Mesodermal cell (in vitro differentiated cells): ENCODE measurements at regions not wholly inside any gene's neighbourhood (a gene's known extent, or its start where the extent isn't known, plus 50 kb on each side); places are given as distances from the start of the nearest gene placed in this dataset.
"Not testable (repeated sequence)": the region's sequence is repeated elsewhere in the genome, so short reads cannot be mapped to it uniquely, and the experiment has no call there.

Experiments
- H3K27ac ChIP-seq: 2 replicates; pipeline ENCODE4 v1.7.0; 2013; ENCODE audit warnings: mild to moderate bottlenecking, low read depth, low read length, moderate library complexity; ENCODE audit not compliant: severe bottlenecking
- H3K36me3 ChIP-seq: 2 replicates; pipeline ENCODE4 v1.7.1; 2013; ENCODE audit warnings: mild to moderate bottlenecking, low read length, moderate library complexity; ENCODE audit not compliant: control insufficient read depth, insufficient read depth
- H3K4me1 ChIP-seq: one replicate; pipeline ENCODE4 v1.7.1; 2013; ENCODE audit warnings: mild to moderate bottlenecking, low read length; ENCODE audit not compliant: insufficient read depth, control insufficient read depth, poor library complexity, severe bottlenecking
- H3K4me3 ChIP-seq: 2 replicates; pipeline ENCODE4 v1.7.0; 2013; ENCODE audit warnings: low read length, control low read depth, mild to moderate bottlenecking; ENCODE audit not compliant: insufficient read depth, poor library complexity, severe bottlenecking; ENCODE audit errors: extremely low read depth
- H3K9me3 ChIP-seq: 2 replicates; pipeline ENCODE4 v1.7.1; 2013; ENCODE audit warnings: mild to moderate bottlenecking, low read length, moderate library complexity; ENCODE audit not compliant: control insufficient read depth
- WGBS, 2 experiments: methylation state at CpG; one replicate each; pipeline ENCODE4 v1.1.5; 2013; ENCODE audit warnings: missing lambda C conversion rate in 2 of 2; ENCODE audit not compliant: insufficient coverage in 2 of 2; 5-methylcytosine and 5-hydroxymethylcytosine counted together

GRCh38 chr15:96648866-96649265 lies 318.4 kb downstream of the NR2F2 start:
- H3K27ac ChIP-seq, result no peak overlapping the region
- H3K4me3 ChIP-seq, result no peak overlapping the region
- no peaks in the 10 kb centered on the region for H3K9me3 ChIP-seq
- H3K36me3 ChIP-seq, result no peaks in the 10 kb centered on the region
- no peaks in the 10 kb centered on the region for H3K4me1 ChIP-seq
- WGBS, 2 experiments, result 84 to 90% methylated on average over 2 to 4 of the region's 9 CpGs

DNA sequence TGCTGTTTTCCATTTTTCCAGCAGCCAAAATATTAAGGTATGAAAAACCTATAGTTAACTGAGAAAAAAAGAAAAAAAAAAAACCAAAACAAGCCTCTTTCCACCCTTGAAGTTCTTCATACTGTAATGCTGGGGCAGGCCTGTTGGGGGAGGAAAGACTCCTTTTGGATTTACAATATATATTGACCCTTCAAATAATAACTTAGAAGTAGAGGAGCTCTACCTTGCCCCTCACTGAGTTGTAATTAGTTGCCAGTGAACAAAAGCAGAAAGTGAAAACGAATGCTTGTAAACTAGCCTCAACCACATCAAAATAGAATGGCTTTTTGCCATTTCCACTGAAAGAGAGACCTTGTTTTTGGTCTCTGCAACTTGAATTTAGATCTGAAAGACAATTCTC lies 326.6 kb downstream of the NR2F2 start:
- H3K4me3 ChIP-seq, result no peak overlapping the region
- 60 to 80% methylated on average over 1 of the region's 1 CpG for WGBS, 2 experiments
- H3K4me1 ChIP-seq, result no peaks in the 10 kb centered on the region
- no peaks in the 10 kb centered on the region for H3K9me3 ChIP-seq
- no peak overlapping the region for H3K27ac ChIP-seq
- no peaks in the 10 kb centered on the region for H3K36me3 ChIP-seq

- WGBS, 2 experiments, result no CpG with 5 or more reads among the region's 3 CpGs
- H3K36me3 ChIP-seq, H3K27ac ChIP-seq, H3K4me1 ChIP-seq, H3K9me3 ChIP-seq, H3K4me3 ChIP-seq: not testable (repeated sequence)
These were observed 336.5 kb downstream of the NR2F2 start for GRCh38 chr15:96666979-96667378.

DNA sequence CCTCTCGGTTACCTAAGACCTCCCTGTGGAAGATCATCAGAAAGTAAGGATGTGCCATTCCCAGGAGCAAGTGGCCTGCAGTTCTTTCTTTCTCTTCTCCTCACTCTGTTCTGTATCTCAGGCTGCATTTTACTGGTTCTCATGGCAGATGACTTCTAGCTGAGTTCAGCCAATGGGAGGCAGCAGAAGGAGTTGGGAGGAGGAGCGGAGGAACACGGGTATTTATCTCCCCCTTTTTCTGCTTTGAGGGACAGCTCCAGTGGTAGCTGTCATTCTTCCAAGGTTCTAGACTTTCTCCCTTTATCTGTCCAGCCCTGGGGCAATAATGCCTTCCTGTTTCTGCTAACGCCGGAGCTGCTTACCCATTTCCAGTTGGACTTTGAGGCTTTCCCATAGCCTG lies 339.9 kb downstream of the NR2F2 start:
- H3K4me3 ChIP-seq, result no peak overlapping the region
- 82 to 86% methylated on average over 2 to 5 of the region's 5 CpGs for WGBS, 2 experiments
- H3K9me3 ChIP-seq, result no peaks in the 10 kb centered on the region
- H3K4me1 ChIP-seq, result peaks cover 6% of the 10 kb centered on the region
- H3K36me3 ChIP-seq, result no peaks in the 10 kb centered on the region
- no peak overlapping the region for H3K27ac ChIP-seq

DNA sequence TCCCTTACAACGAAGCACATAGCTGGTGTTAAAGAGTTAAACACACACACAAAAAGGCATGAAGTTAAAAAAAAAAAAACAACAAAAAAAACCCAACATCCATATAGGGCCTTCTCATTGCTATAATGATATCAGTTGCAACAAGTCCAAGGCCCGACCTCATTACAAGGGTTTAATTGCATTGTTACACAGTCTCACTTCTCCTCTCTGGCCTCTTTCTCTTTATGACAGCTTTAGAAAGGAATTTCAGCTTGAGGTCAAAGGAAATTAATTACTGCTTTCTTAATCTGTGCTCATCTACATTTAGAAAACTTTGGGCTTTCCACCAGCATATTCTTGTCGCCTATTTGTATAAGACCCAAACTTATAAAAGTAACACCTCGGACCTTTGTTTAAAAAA lies 342.1 kb downstream of the NR2F2 start:
- H3K4me3 ChIP-seq, result no peak overlapping the region
- no peaks in the 10 kb centered on the region for H3K36me3 ChIP-seq
- peaks cover 6% of the 10 kb centered on the region for H3K4me1 ChIP-seq
- no peak overlapping the region for H3K27ac ChIP-seq
- WGBS, 2 experiments, result 90 to 100% methylated on average over 1 to 2 of the region's 4 CpGs
- no peaks in the 10 kb centered on the region for H3K9me3 ChIP-seq

- 81 to 94% methylated on average over 2 of the region's 3 CpGs for WGBS, 2 experiments
- H3K27ac ChIP-seq, result no peak overlapping the region
- peaks cover 6% of the 10 kb centered on the region for H3K9me3 ChIP-seq
- no peak overlapping the region for H3K4me3 ChIP-seq
- no peaks in the 10 kb centered on the region for H3K36me3 ChIP-seq
- H3K4me1 ChIP-seq, result peaks cover 6% of the 10 kb centered on the region
These were observed 347.9 kb downstream of the NR2F2 start for GRCh38 chr15:96678386-96678785.

- Histone ChIP-seq H3K4me1 (no peaks in the 10 kb centered on the region), H3K9me3 (no peaks in the 10 kb centered on the region), H3K4me3 (no peak overlapping the region), H3K27ac (no peak overlapping the region), H3K36me3 (no peaks in the 10 kb centered on the region)
- WGBS, 2 experiments, result 90 to 92% methylated on average over 2 of the region's 5 CpGs
These were observed 357.0 kb downstream of the NR2F2 start for GRCh38 chr15:96687388-96688107.

- Histone ChIP-seq H3K36me3 (no peaks in the 10 kb centered on the region), H3K4me3 (no peak overlapping the region), H3K27ac (no peak overlapping the region), H3K4me1 (peaks cover 5% of the 10 kb centered on the region), H3K9me3 (no peaks in the 10 kb centered on the region)
- 81 to 86% methylated on average over 3 of the region's 3 CpGs for WGBS, 2 experiments
These were observed 360.2 kb downstream of the NR2F2 start for GRCh38 chr15:96690733-96691132.

GRCh38 chr15:96692826-96693225 lies 362.3 kb downstream of the NR2F2 start:
- H3K27ac ChIP-seq, result no peak overlapping the region
- no peaks in the 10 kb centered on the region for H3K36me3 ChIP-seq
- 96 to 100% methylated on average over 2 to 3 of the region's 7 CpGs for WGBS, 2 experiments
- no peaks in the 10 kb centered on the region for H3K9me3 ChIP-seq
- peaks cover 5% of the 10 kb centered on the region for H3K4me1 ChIP-seq
- no peak overlapping the region for H3K4me3 ChIP-seq

DNA sequence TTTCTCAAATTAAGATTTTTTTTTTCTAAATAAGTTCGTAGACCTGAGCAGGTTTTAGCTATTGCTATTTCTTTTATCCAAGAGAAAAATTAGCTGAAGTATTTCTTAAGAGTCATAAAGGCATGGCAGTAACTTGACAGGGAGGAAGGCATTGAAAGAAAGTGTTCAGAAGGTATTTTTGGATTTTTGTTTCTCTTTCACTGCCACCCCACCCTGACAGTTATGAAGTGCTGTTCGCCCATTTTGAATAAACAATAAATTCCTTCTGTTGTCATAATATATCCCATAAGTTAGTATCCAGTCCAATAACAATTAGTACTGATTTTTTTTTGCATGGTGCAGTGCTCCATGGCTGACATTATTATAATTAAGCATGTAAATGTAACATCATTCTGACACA lies 363.0 kb downstream of the NR2F2 start:
- Histone ChIP-seq H3K9me3 (no peaks in the 10 kb centered on the region), H3K4me3 (no peak overlapping the region), H3K36me3 (no peaks in the 10 kb centered on the region), H3K4me1 (peaks cover 5% of the 10 kb centered on the region), H3K27ac (no peak overlapping the region)
- no CpG with 5 or more reads among the region's 2 CpGs for WGBS, 2 experiments

DNA sequence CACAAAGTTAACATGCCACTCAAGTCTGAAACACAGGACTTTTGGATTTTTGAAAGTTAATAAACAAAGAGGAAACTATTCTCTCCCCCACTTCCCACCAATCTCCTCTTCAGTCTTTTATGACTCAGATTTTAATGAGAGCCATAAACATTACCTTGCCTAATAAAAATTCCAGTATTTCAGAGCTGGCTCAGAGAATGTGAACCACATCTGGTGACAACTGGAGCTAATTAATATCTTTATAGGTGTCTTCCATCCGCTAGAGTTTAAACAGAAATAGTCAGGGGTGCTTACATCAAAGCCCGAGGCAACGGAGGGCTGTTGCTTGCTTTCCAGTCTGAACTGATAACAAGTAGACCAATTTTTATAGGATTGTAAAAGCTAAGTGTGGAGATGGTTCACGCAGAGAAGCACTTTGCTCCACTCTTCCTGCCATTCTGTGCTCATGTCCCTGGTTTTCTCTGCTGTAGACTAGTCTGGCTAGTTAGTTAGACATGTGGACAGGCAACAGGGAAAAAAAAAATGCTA lies 363.6 kb downstream of the NR2F2 start:
- H3K36me3 ChIP-seq, result no peaks in the 10 kb centered on the region
- no peak overlapping the region for H3K27ac ChIP-seq
- H3K4me1 ChIP-seq, result peaks cover 5% of the 10 kb centered on the region
- H3K4me3 ChIP-seq, result no peak overlapping the region
- WGBS, 2 experiments, result 84 to 100% methylated on average over 1 to 4 of the region's 4 CpGs
- H3K9me3 ChIP-seq, result no peaks in the 10 kb centered on the region
